Karpas-422 (cell line): ENCODE measurements at regions not wholly inside any gene's neighbourhood (a gene's known extent, or its start where the extent isn't known, plus 50 kb on each side); places are given as distances from the start of the nearest gene placed in this dataset.

Source experiments
- DNase-seq: peaks from one replicate; pipeline ENCODE4 v3.0.0-alpha.2; 2015
- H2AFZ ChIP-seq: fragments of 200-600 bp; sonication (generic); 2 replicates; pipeline ENCODE4 v1.6.1; 2014; ENCODE audit warnings: antibody characterized with exemption, low read length, mixed read lengths
- H3K27ac ChIP-seq: fragments of 200-600 bp; sonication (generic); 2 replicates; pipeline ENCODE4 v1.5.1; 2014; ENCODE audit warnings: mild to moderate bottlenecking, low read length, moderate library complexity
- H3K27me3 ChIP-seq: fragments of 200-600 bp; sonication (generic); 2 replicates; pipeline ENCODE4 v1.6.1; 2014; ENCODE audit warnings: low read length, mixed read lengths
- H3K36me3 ChIP-seq: fragments of 200-600 bp; sonication (generic); 2 replicates; pipeline ENCODE4 v1.6.1; 2014; ENCODE audit warnings: low read length, mixed read lengths; ENCODE audit not compliant: insufficient read depth
- H3K4me1 ChIP-seq: fragments of 200-600 bp; sonication (generic); 2 replicates; pipeline ENCODE4 v1.6.1; 2014; ENCODE audit warnings: mild to moderate bottlenecking, low read length, mixed read lengths
- H3K4me2 ChIP-seq: fragments of 200-600 bp; sonication (generic); 2 replicates; pipeline ENCODE4 v1.6.1; 2014; ENCODE audit warnings: low read length, low read depth, mild to moderate bottlenecking; ENCODE audit not compliant: poor library complexity, severe bottlenecking
- H3K4me3 ChIP-seq: fragments of 200-600 bp; sonication (generic); 2 replicates; pipeline ENCODE4 v1.5.1; 2014; ENCODE audit warnings: mild to moderate bottlenecking, antibody characterized with exemption, low read length, mixed read lengths
- H3K79me2 ChIP-seq: fragments of 200-600 bp; sonication (generic); 2 replicates; pipeline ENCODE4 v1.6.1; 2014; ENCODE audit warnings: mild to moderate bottlenecking, low read length, mixed read lengths
- H3K9ac ChIP-seq: fragments of 200-600 bp; sonication (generic); 2 replicates; pipeline ENCODE4 v1.6.0; 2014; ENCODE audit warnings: low read length
- H3K9me2 ChIP-seq: fragments of 200-600 bp; sonication (generic), shearing (Covaris generic); replicated peaks from 2 replicates; pipeline ENCODE4 v1.6.0; 2014; ENCODE audit warnings: mild to moderate bottlenecking, low read length, moderate library complexity; ENCODE audit not compliant: insufficient read depth
- H3K9me3 ChIP-seq: fragments of 300-700, 200-600 bp; sonication (generic); 2 replicates; pipeline ENCODE4 v1.6.1; 2014; ENCODE audit warnings: low read length, mixed read lengths
- H4K20me1 ChIP-seq: fragments of 200-600 bp; sonication (generic); 2 replicates; pipeline ENCODE4 v1.6.1; 2014; ENCODE audit warnings: mild to moderate bottlenecking, antibody characterized with exemption, low read length, low read depth; ENCODE audit not compliant: insufficient read depth

DNA sequence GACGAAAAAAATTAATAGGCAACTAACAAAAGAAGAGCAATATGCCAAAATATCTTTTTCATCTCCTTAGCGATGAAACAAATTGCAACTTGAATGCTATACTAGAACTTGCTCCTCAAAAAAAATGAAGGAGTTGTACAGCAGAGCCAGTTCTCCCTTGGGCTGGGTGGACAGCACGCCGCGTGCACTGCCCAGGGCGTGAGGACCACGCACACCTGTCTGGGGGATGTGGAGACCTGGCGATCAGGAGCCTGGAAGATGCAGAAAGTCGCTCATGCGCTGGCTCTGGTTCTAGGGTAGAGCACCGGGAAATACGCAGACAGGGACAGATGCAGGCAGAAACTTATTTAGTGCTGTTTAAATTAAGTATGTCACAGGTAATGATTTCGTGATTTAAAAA is 342.0 kb upstream of the IRX4 start:
- H3K9ac ChIP-seq: no peak overlapping the region
- H3K4me2 ChIP-seq: no peak overlapping the region
- no peak overlapping the region for H2AFZ ChIP-seq
- H3K4me1 ChIP-seq: no peaks in the 10 kb centered on the region
- no peaks in the 10 kb centered on the region for H3K27me3 ChIP-seq
- no peaks in the 10 kb centered on the region for H3K9me2 ChIP-seq
- no peaks in the 10 kb centered on the region for H3K9me3 ChIP-seq
- H3K27ac ChIP-seq: no peak overlapping the region
- no peak overlapping the region for H3K4me3 ChIP-seq
- no peaks in the 10 kb centered on the region for H4K20me1 ChIP-seq
- no peaks in the 10 kb centered on the region for H3K36me3 ChIP-seq
- no peaks in the 10 kb centered on the region for H3K79me2 ChIP-seq
- no peak for DNase-seq

DNA sequence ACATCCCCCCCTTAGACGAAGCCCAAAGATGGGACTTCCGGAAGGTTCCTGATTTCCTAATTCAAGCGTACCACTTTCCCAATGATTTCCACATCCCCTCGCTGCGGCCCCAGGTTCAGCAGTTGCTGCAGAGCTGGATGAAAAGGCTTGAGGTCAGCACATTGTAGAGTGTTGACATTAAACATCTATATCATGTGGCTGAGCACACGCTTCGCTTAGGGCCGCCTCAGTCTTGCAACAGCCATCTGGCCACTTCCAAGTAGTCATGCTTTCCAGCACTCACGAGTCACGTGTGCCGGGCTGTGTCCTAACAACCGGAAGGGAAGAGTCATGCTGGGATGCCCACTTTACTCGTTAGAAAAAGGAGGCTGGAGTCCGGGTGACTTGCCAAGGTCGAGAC is 340.6 kb upstream of the IRX4 start:
- H3K4me1 ChIP-seq: no peaks in the 10 kb centered on the region
- H3K27ac ChIP-seq: no peak overlapping the region
- no peaks in the 10 kb centered on the region for H3K79me2 ChIP-seq
- no peak overlapping the region for H3K4me2 ChIP-seq
- H2AFZ ChIP-seq: no peak overlapping the region
- no peaks in the 10 kb centered on the region for H3K9me2 ChIP-seq
- no peaks in the 10 kb centered on the region for H3K27me3 ChIP-seq
- H4K20me1 ChIP-seq: no peaks in the 10 kb centered on the region
- no peak overlapping the region for H3K9ac ChIP-seq
- no peaks in the 10 kb centered on the region for H3K36me3 ChIP-seq
- no peak for DNase-seq
- H3K9me3 ChIP-seq: no peaks in the 10 kb centered on the region
- no peak overlapping the region for H3K4me3 ChIP-seq

GRCh38 chr5:2222246-2222992 is 339.7 kb upstream of the IRX4 start:
- Histone ChIP-seq H3K36me3 (no peaks in the 10 kb centered on the region), H3K4me1 (no peaks in the 10 kb centered on the region), H2AFZ (no peak overlapping the region), H3K9ac (no peak overlapping the region), H3K4me2 (no peak overlapping the region), H3K27me3 (no peaks in the 10 kb centered on the region), H3K4me3 (no peak overlapping the region), H3K9me3 (no peaks in the 10 kb centered on the region), H3K27ac (no peak overlapping the region), H3K9me2 (no peaks in the 10 kb centered on the region), H3K79me2 (no peaks in the 10 kb centered on the region), H4K20me1 (no peaks in the 10 kb centered on the region)
- no peak for DNase-seq

DNA sequence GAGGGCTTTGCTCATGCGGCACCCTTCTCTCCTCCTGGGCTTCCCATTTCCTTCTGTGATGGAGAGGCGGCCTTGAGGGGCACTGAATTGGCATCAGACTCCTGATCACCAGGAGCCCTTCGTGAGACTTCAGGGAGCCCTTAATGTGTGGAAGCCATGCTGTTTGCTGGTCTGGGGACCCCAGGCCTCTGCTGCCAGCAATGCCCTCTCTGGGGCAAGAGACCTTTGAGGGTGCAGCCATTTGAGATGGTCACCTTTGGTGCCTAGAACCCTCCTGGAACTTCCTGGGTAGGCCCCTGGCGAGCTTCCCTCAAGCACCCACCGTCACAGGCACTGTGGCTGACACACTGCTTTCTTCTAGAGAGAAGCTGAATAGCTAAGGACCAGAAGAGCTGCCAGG is 338.7 kb upstream of the IRX4 start:
- Histone ChIP-seq H3K27ac (no peak overlapping the region), H3K79me2 (no peaks in the 10 kb centered on the region), H3K9me3 (no peaks in the 10 kb centered on the region), H3K4me2 (no peak overlapping the region), H3K4me3 (no peak overlapping the region), H3K27me3 (no peaks in the 10 kb centered on the region), H3K36me3 (no peaks in the 10 kb centered on the region), H3K9me2 (no peaks in the 10 kb centered on the region), H3K9ac (no peak overlapping the region), H4K20me1 (no peaks in the 10 kb centered on the region), H3K4me1 (no peaks in the 10 kb centered on the region), H2AFZ (no peak overlapping the region)
- no peak for DNase-seq

DNA sequence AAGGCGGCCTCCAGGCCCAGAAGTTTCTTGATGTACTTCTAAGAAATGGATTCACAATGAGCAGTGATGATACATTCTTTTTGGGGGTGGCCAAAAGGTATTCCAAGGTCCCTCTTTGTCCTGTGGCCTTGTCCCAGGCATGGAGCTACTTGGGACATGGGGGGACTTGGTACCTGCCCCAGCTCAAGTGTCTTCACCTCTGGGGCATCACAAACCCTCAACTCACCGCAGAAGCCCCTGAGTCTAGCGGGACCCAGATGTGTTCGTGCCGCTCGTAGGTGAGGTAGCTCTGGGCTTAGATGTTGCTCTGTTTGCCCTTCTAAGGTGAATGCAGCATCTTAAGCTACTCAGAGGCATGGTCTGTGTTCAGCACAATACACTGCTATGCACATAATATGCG is 338.0 kb upstream of the IRX4 start:
- no peak for DNase-seq
- Histone ChIP-seq H2AFZ (no peak overlapping the region), H3K4me2 (no peak overlapping the region), H4K20me1 (no peaks in the 10 kb centered on the region), H3K9ac (no peak overlapping the region), H3K79me2 (no peaks in the 10 kb centered on the region), H3K9me2 (no peaks in the 10 kb centered on the region), H3K36me3 (no peaks in the 10 kb centered on the region), H3K27me3 (no peaks in the 10 kb centered on the region), H3K27ac (no peak overlapping the region), H3K4me3 (no peak overlapping the region), H3K4me1 (no peaks in the 10 kb centered on the region), H3K9me3 (no peaks in the 10 kb centered on the region)

DNA sequence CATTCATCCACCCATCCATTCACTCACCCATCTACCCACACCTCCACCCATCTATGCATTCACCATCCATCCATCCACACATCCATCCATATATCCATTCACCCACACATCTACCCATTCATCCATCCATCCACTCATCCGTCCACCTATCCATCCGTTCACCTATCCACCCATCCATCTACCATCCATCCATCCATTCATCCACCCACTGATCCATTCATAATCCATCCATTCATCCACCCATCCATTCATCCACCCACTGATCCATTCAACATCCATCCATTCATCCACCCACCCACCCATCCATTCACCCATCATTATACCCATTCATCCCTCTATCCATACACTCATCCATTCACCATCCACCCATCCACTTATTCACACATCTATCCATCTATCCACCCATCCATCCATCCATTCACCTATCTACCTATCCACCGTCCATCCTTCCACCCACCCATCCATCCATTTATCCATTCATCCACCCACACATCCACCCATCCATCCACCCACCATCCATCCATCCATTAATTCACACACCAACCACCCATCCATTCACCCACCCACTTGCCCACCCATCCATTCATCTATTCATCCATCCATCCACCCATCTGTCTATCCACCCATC is 336.5 kb upstream of the IRX4 start:
- Histone ChIP-seq H2AFZ (no peak overlapping the region), H3K4me3 (no peak overlapping the region), H4K20me1 (no peaks in the 10 kb centered on the region), H3K27me3 (no peaks in the 10 kb centered on the region), H3K9ac (no peak overlapping the region), H3K79me2 (no peaks in the 10 kb centered on the region), H3K9me2 (no peaks in the 10 kb centered on the region), H3K9me3 (no peaks in the 10 kb centered on the region), H3K36me3 (no peaks in the 10 kb centered on the region), H3K27ac (no peak overlapping the region), H3K4me1 (no peaks in the 10 kb centered on the region), H3K4me2 (no peak overlapping the region)
- no peak for DNase-seq

GRCh38 chr5:2217219-2217618 is 334.5 kb upstream of the IRX4 start:
- Histone ChIP-seq H3K9ac (no peak overlapping the region), H3K4me2 (no peak overlapping the region), H3K4me1 (no peaks in the 10 kb centered on the region), H3K9me2 (no peaks in the 10 kb centered on the region), H3K27me3 (no peaks in the 10 kb centered on the region), H2AFZ (no peak overlapping the region), H3K79me2 (no peaks in the 10 kb centered on the region), H3K27ac (no peak overlapping the region), H3K9me3 (no peaks in the 10 kb centered on the region), H4K20me1 (no peaks in the 10 kb centered on the region), H3K36me3 (no peaks in the 10 kb centered on the region), H3K4me3 (no peak overlapping the region)
- DNase-seq: no peak

DNA sequence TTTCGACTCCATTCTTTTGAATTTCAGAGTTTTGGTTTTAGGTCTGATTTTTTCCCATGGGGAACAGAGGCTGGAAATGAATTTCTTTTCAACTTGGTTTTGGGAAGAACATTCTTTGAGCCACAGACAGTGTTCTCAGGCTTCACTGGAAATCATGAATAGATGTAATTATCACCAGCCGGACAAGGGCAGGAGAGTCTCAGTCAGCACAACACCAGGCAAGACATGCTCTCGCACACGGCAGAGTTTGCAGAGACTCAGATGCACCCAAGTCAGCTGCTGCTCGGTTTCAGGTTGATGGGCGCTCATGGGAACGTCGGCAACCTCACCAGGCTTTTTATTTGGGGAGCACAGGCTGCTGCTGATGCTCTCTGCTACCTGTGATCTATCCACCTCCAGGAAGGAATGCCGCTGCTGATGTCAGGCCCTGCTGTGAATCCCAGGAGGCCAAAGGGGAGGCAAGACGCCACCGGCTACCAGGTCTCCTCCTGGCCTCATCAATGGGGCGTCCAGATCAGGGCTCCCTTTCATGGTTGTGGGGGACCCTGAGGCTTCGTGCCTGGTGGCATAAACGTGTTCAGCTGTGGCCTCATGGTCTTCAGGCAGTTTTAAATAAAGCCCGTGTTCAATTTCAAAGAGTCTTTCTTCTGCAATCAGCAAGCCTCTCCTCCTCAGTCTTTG is 332.3 kb upstream of the IRX4 start:
- no peaks in the 10 kb centered on the region for H3K9me2 ChIP-seq
- no peak overlapping the region for H3K9ac ChIP-seq
- H2AFZ ChIP-seq: no peak overlapping the region
- no peaks in the 10 kb centered on the region for H3K9me3 ChIP-seq
- H3K4me3 ChIP-seq: no peak overlapping the region
- no peaks in the 10 kb centered on the region for H3K36me3 ChIP-seq
- no peaks in the 10 kb centered on the region for H3K79me2 ChIP-seq
- no peaks in the 10 kb centered on the region for H3K27me3 ChIP-seq
- no peak overlapping the region for H3K27ac ChIP-seq
- H3K4me2 ChIP-seq: no peak overlapping the region
- no peak for DNase-seq
- H4K20me1 ChIP-seq: no peaks in the 10 kb centered on the region
- no peaks in the 10 kb centered on the region for H3K4me1 ChIP-seq
